ENCODE measurements at regions not wholly inside any gene's neighbourhood (a gene's known extent, or its start where the extent isn't known, plus 50 kb on each side); places are given as distances from the start of the nearest gene placed in this dataset.

- no peak for DNase-seq (ENCODE audit: low read depth)
Measured at GRCh38 chr2:104537116-104537515, 316.8 kb upstream of the POU3F3 start.

GRCh38 chr2:104538077-104538476 is 315.8 kb upstream of the POU3F3 start:
- DNase-seq (ENCODE audit: low read depth), result no peak

GRCh38 chr2:104539649-104540048 is 314.3 kb upstream of the POU3F3 start:
- no peak for DNase-seq (ENCODE audit: low read depth)

GRCh38 chr2:104545055-104545454 is 308.9 kb upstream of the POU3F3 start:
- DNase-seq (ENCODE audit: low read depth), result no peak

GRCh38 chr2:104546537-104546936 is 307.4 kb upstream of the POU3F3 start:
- no peak for DNase-seq (ENCODE audit: low read depth)

- DNase-seq (ENCODE audit: low read depth), result no peak
Measured at GRCh38 chr2:104547221-104547620, 306.7 kb upstream of the POU3F3 start.

- DNase-seq (ENCODE audit: low read depth), result no peak
Measured at GRCh38 chr2:104561251-104561650, 292.7 kb upstream of the POU3F3 start.

GRCh38 chr2:104562537-104562936 is 291.4 kb upstream of the POU3F3 start:
- DNase-seq (ENCODE audit: low read depth), result no peak

- DNase-seq (ENCODE audit: low read depth), result no peak
Measured at GRCh38 chr2:104563398-104563996, 290.4 kb upstream of the POU3F3 start.

- no peak for DNase-seq (ENCODE audit: low read depth)
Measured at GRCh38 chr2:104568247-104568646, 285.7 kb upstream of the POU3F3 start.

- DNase-seq (ENCODE audit: low read depth), result no peak
Measured at GRCh38 chr2:104570259-104570658, 283.7 kb upstream of the POU3F3 start.

- DNase-seq (ENCODE audit: low read depth), result no peak
Measured at GRCh38 chr2:104572834-104573233, 281.1 kb upstream of the POU3F3 start.

- no peak for DNase-seq (ENCODE audit: low read depth)
Measured at GRCh38 chr2:104574367-104574766, 279.5 kb upstream of the POU3F3 start.

- DNase-seq (ENCODE audit: low read depth), result no peak
Measured at GRCh38 chr2:104577143-104577542, 276.8 kb upstream of the POU3F3 start.

- DNase-seq (ENCODE audit: low read depth), result no peak
Measured at GRCh38 chr2:104582471-104582870, 271.4 kb upstream of the POU3F3 start.

GRCh38 chr2:104583811-104584210 is 270.1 kb upstream of the POU3F3 start:
- DNase-seq (ENCODE audit: low read depth), result no peak

- DNase-seq (ENCODE audit: low read depth), result no peak
Measured at GRCh38 chr2:104584393-104584792, 269.5 kb upstream of the POU3F3 start.

GRCh38 chr2:104595576-104595975 is 258.3 kb upstream of the POU3F3 start:
- DNase-seq (ENCODE audit: low read depth), result no peak

GRCh38 chr2:104597942-104598341 is 256.0 kb upstream of the POU3F3 start:
- no peak for DNase-seq (ENCODE audit: low read depth)

GRCh38 chr2:104598636-104599035 is 255.3 kb upstream of the POU3F3 start:
- DNase-seq (ENCODE audit: low read depth), result no peak

- DNase-seq (ENCODE audit: low read depth), result no peak
Measured at GRCh38 chr2:104599787-104600510, 254.0 kb upstream of the POU3F3 start.

- no peak for DNase-seq (ENCODE audit: low read depth)
Measured at GRCh38 chr2:104606056-104606455, 247.9 kb upstream of the POU3F3 start.

- no peak for DNase-seq (ENCODE audit: low read depth)
Measured at GRCh38 chr2:104616856-104617255, 237.1 kb upstream of the POU3F3 start.

- DNase-seq (ENCODE audit: low read depth), result no peak
Measured at GRCh38 chr2:104620801-104621200, 233.1 kb upstream of the POU3F3 start.
